ENCODE measurements at regions not wholly inside any gene's neighbourhood (a gene's known extent, or its start where the extent isn't known, plus 50 kb on each side); places are given as distances from the start of the nearest gene placed in this dataset.

GRCh38 chr3:111244760-111245159, 173.1 kb downstream of the NECTIN3 start:
- no peak overlapping the region for H3K4me3 ChIP-seq (replicated peaks in 1 of 2; ENCODE audit: low read depth in 2 of 2, low read length in 2 of 2)
- no peak for TF ChIP-seq CTCF (IDR thresholded peaks at IDR 0.05; ENCODE audit: low read depth, low read length)
- peak; percentile 3 for DNase-seq (ENCODE audit: low read depth in 2 of 2)

- DNase-seq (ENCODE audit: low read depth in 2 of 2) = peak; percentile 29 to 91
- TF ChIP-seq CTCF (IDR thresholded peaks at IDR 0.05; ENCODE audit: low read depth, low read length) = no peak
- no peak overlapping the region for H3K4me3 ChIP-seq (replicated peaks in 1 of 2; ENCODE audit: low read depth in 2 of 2, low read length in 2 of 2)
Measured at GRCh38 chr3:111246967-111247760, 175.5 kb downstream of the NECTIN3 start.

- H3K4me3 ChIP-seq (replicated peaks in 1 of 2; ENCODE audit: low read depth in 2 of 2, low read length in 2 of 2) = no peak overlapping the region
- TF ChIP-seq CTCF (IDR thresholded peaks at IDR 0.05; ENCODE audit: low read depth, low read length) = no peak
- DNase-seq (ENCODE audit: low read depth in 2 of 2) = no peak
Measured at GRCh38 chr3:111248406-111248805, 176.8 kb downstream of the NECTIN3 start.

GRCh38 chr3:111249421-111249820, 177.8 kb downstream of the NECTIN3 start:
- DNase-seq (ENCODE audit: low read depth in 2 of 2) = no peak
- H3K4me3 ChIP-seq (replicated peaks in 1 of 2; ENCODE audit: low read depth in 2 of 2, low read length in 2 of 2) = no peak overlapping the region
- no peak for TF ChIP-seq CTCF (IDR thresholded peaks at IDR 0.05; ENCODE audit: low read depth, low read length)

GRCh38 chr3:111252779-111253178, 181.2 kb downstream of the NECTIN3 start:
- peak; percentile 57 to 76 for DNase-seq (ENCODE audit: low read depth in 2 of 2)
- no peak for TF ChIP-seq CTCF (IDR thresholded peaks at IDR 0.05; ENCODE audit: low read depth, low read length)
- no peak overlapping the region for H3K4me3 ChIP-seq (replicated peaks in 1 of 2; ENCODE audit: low read depth in 2 of 2, low read length in 2 of 2)

GRCh38 chr3:111253733-111254132, 182.1 kb downstream of the NECTIN3 start:
- no peak for TF ChIP-seq CTCF (IDR thresholded peaks at IDR 0.05; ENCODE audit: low read depth, low read length)
- DNase-seq (ENCODE audit: low read depth in 2 of 2) = no peak
- no peak overlapping the region for H3K4me3 ChIP-seq (replicated peaks in 1 of 2; ENCODE audit: low read depth in 2 of 2, low read length in 2 of 2)

GRCh38 chr3:111260878-111261277, 189.3 kb downstream of the NECTIN3 start:
- no peak overlapping the region for H3K4me3 ChIP-seq (replicated peaks in 1 of 2; ENCODE audit: low read depth in 2 of 2, low read length in 2 of 2)
- no peak for TF ChIP-seq CTCF (IDR thresholded peaks at IDR 0.05; ENCODE audit: low read depth, low read length)
- no peak for DNase-seq (ENCODE audit: low read depth in 2 of 2)

Data from cardiac fibroblast (primary cell).